HG02623 (cell line): ENCODE measurements at regions not wholly inside any gene's neighbourhood (a gene's known extent, or its start where the extent isn't known, plus 50 kb on each side); places are given as distances from the start of the nearest gene placed in this dataset.
"Not testable (repeated sequence)": the region's sequence is repeated elsewhere in the genome, so short reads cannot be mapped to it uniquely, and the experiment has no call there.

ENCODE experiments used
- ATAC-seq: cut with Tn5 transposase; IDR thresholded peaks from one replicate; pipeline ENCODE4 v1.9.1; 2021; ENCODE audit warnings: moderate library complexity; ENCODE audit not compliant: unreplicated experiment

DNA sequence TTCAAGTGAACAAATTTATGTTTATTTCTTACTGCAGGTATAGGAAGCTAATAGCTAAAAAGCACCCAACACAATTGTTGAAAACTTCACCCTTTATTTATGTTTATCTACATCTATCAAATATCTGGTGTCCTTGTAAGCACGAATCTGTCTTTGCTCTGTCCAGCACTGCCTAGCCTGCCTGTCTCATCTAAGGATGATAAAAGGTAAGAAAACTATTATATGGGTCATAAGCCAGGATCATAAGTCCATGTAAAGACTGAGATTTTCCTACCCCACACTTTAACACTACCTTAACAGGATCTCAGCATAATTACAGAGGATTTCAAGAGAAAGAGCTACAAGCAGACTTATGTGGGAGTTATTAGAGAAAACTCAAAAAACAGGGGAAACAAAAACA, 365.6 kb upstream of the TMEFF2 start:
- no peak for ATAC-seq

DNA sequence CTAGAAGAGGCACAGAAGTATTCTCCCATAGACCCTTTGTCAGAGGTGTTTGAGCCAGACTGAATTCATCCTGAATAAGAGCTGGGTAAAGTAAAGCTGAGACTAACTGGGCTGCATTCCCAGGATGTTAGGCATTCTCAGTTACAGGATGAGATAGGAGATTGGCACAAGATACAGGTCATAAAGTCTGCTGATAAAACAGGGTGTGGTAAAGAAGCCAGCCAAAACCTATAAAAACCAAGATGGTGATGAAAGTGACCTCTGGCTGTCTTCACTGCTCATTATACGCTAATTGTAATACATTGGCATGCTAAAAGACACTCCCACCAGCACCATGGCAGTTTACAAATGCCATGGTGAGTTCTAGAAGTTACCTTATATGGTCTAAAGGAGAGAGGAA, 364.9 kb upstream of the TMEFF2 start:
- no peak for ATAC-seq

DNA sequence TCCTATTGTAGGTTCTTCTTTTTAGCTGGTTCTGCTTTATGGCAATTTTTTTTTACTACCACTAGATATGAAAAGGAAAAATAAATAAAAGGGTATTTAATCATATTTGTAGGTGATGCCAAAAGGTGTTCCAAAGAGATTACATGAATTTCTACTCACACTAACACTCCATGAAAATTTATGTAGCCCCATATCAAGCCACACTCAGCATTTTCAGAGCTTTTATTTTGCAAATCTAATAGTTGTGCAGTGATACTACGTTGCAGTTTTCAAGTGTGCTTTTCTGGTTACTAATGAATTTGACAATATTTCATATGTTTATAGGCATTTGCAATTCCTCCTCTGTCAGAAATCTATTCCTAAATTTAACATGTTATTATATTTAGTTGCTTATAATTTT, 363.9 kb upstream of the TMEFF2 start:
- no peak for ATAC-seq

GRCh38 chr2:192555740-192556139, 361.0 kb upstream of the TMEFF2 start:
- no peak for ATAC-seq

GRCh38 chr2:192551760-192552159, 357.0 kb upstream of the TMEFF2 start:
- no peak for ATAC-seq

GRCh38 chr2:192546565-192546964, 351.8 kb upstream of the TMEFF2 start:
- no peak for ATAC-seq

GRCh38 chr2:192544371-192544955, 349.7 kb upstream of the TMEFF2 start:
- no peak for ATAC-seq

DNA sequence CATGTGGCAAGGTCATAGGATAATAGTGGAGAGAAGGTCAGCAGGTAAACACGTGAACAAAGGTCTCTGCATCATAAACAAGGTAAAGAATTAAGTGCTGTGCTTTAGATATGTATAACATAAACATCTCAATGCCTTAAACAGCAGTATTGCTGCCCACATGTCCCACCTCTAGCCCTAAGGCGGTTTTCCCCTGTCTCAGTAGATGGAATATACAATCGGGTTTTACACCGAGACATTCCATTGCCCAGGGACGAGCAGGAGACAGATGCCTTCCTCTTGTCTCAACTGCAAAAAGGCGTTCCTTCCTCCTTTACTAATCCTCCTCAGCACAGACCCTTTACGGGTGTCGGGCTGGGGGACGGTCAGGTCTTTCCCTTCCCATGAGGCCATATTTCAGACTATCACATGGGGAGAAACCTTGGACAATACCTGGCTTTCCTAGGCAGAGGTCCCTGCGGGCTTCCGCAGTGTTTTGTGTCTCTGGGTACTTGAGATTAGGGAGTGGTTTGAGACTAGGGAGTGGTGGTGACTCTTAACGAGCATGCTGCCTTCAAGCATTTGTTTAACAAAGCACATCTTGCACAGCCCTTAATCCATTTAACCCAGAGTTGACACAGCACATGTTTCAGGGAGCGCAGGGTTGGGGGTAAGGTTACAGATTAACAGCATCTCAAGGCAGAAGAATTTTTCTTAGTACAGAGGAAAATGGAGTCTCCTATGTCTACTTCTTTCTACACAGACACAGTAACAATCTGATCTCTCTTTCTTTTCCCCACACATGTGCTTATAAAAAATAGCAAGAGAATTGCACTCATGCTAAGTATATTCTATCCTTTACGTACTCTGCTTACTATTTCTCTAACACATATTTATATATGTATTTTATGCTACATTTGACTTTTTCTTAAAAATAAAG, 347.7 kb upstream of the TMEFF2 start:
- ATAC-seq: not testable (repeated sequence)

GRCh38 chr2:192539306-192539705, 344.6 kb upstream of the TMEFF2 start:
- ATAC-seq: no peak

GRCh38 chr2:192536922-192537624, 342.3 kb upstream of the TMEFF2 start:
- ATAC-seq: no peak

- no peak for ATAC-seq
Measured at GRCh38 chr2:192535956-192536921, 341.5 kb upstream of the TMEFF2 start.

DNA sequence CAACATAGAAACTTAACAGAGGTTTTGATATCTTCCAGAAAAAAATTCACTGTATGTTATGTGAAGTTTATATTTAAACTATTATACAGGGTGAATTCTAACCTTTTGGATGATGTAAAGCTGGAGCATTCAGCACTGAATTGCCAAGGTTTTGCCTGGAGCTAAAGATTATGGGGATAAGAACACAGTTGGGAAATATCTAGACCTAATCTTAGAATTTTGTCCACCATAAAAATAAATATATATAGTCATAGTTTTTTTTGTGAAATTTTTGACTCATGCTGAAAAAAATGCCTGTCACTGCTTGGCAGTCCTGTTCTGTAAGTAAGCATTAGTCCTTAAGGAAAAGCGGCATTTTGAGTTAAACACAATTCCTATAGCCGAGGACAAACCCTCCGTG, 339.3 kb upstream of the TMEFF2 start:
- ATAC-seq: no peak

- ATAC-seq: not testable (repeated sequence)
Measured at GRCh38 chr2:192524642-192525251, 330.0 kb upstream of the TMEFF2 start.

DNA sequence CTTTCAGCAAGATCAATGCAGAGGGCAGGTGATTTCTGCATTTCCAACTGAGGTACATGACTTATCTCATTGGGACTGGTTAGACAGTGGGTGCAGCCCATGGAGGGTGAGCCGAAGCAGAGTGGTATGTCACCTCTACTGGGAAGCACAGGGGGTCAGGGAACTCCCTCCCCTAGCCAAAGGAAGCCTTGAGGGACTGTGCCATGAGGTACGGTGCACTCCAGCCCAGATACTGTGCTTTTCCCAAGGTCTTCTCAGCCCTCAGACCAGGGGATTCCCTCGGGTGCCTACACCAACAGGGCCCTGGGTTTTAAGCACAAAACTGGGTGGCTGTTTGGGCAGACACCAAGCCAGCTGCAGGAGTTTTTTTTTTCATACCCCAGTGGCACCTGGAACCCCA, 329.5 kb upstream of the TMEFF2 start:
- not testable (repeated sequence) for ATAC-seq

- no peak for ATAC-seq
Measured at GRCh38 chr2:192515937-192516336, 321.2 kb upstream of the TMEFF2 start.

DNA sequence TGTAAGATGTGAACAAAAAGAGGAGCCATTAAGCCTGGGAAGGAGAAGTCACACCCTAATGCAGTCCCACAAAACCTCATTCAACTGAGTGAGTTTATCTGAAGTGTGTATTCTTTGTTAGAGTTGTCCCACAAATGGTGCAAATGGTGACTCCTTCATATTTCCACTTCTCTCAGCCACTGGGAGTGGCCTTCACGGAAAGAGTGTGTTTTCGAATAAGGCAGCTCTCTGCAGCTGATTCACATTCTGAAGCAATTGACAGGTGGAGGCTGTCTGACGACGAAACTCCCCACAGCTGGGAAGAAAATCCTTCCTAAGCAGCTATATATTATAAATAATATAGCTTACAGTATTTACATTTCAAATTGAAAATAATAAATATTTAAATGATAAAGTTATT, 318.8 kb upstream of the TMEFF2 start:
- no peak for ATAC-seq

DNA sequence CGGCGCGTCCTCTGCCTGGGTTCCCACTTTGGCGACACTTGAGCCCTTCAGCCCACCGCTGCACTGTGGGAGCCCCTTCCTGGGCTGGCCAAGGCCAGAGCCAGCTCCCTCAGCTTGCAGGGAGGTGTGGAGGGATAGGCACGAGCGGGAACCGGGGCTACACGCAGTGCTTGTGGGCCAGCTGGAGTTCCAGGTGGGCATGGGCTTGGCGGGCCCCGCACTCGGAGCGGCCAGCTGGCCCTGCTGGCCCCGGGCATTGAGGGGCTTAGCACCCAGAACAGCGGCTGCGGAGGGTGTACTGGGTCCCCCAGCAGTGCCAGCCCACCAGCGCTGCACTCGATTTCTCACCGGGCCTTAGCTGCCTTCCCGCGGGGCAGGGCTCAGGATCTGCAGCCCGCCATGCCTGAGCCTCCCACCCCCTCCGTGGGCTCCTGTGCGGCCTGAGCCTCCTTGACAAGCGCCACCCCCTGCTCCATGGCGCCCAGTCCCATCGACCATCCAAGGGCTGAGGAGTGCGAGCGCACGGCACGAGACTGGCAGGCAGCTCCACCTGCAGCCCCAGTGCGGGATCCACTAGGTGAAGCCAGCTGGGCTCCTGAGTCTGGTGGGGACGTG, 313.2 kb upstream of the TMEFF2 start:
- not testable (repeated sequence) for ATAC-seq

GRCh38 chr2:192500550-192501200, 305.9 kb upstream of the TMEFF2 start:
- peak; percentile 68 for ATAC-seq

GRCh38 chr2:192499476-192499875, 304.7 kb upstream of the TMEFF2 start:
- no peak for ATAC-seq
